Thyroid gland (tissue), 4 donors: ENCODE measurements at regions not wholly inside any gene's neighbourhood (a gene's known extent, or its start where the extent isn't known, plus 50 kb on each side); places are given as distances from the start of the nearest gene placed in this dataset.

Experiments used
- CTCF ChIP-seq, 6 experiments: fragments of 200-600 bp in 3 of 6; fragments of 450-650 bp in 3 of 6; sonication (generic) in 3 of 6; IDR thresholded peaks; one replicate each; pipeline ENCODE4 v1.5.1; 2016 to 2019; ENCODE audit warnings: antibody characterized with exemption in 6 of 6, mild to moderate bottlenecking in 2 of 6, inconsistent platforms in 1 of 6, moderate library complexity in 1 of 6
- POLR2A ChIP-seq, 2 donors: fragments of 450-650 bp; IDR thresholded peaks; one replicate each; pipeline ENCODE4 v1.6.1; 2017; ENCODE audit warnings: antibody characterized with exemption in 2 of 2, mild to moderate bottlenecking in 2 of 2, moderate library complexity in 1 of 2

DNA sequence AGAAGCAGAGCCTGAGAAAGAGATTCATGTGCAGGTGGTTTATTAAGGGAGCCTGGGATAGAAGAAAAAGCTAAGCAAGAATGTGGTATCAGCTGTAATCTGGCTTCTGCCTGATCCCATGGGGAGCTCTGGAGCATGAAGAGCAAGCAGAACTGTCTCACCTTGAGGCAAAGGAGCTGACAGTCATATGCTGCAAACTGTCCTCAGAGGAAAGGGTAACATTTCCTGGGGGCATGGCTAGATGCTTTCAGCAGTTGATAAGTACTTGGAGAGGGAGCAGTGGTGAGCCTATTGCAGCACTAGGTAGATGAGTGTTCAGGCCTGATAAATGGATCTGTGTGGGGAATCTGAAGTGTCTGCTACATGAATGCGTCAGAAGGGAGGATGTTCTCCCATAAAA lies 621.5 kb upstream of the BTBD3 start:
- TF ChIP-seq CTCF (IDR thresholded peaks at IDR 0.05) (no peak), POLR2A (IDR thresholded peaks at IDR 0.05) (no peak)
